Panc1 (cell line): ENCODE measurements at regions not wholly inside any gene's neighbourhood (a gene's known extent, or its start where the extent isn't known, plus 50 kb on each side); places are given as distances from the start of the nearest gene placed in this dataset.

Experiments
- ATAC-seq: fragments of 200-7000 bp; cut with Tn5 transposase; 2 replicates; pipeline ENCODE4 v1.9.1; 2020; ENCODE audit warnings: mild to moderate bottlenecking, moderate library complexity
- BruUV-seq: library from RNA; stranded (reverse); fragments of 400-500 nt; replicated peaks from 2 replicates; lab custom pipeline; 2021; lab: Mats Ljungman, UMichigan
- CTCF ChIA-PET: fragments of 300-600 bp; sonication (Branson Sonifier 250); formaldehyde crosslinking; loops from one replicate; lab custom pipeline; 2022; ENCODE audit warnings: antibody characterized with exemption; lab: Charles Lee
- POLR2A ChIA-PET: fragments of 300-600 bp; sonication (Branson Sonifier 250); formaldehyde crosslinking; loops from one replicate; lab custom pipeline; 2022; ENCODE audit warnings: antibody characterized with exemption; lab: Charles Lee
- DNase-seq: peaks from one replicate; pipeline ENCODE4 v3.0.0-alpha.2; 2010; ENCODE audit warnings: low read depth, low spot score
- H3K27ac ChIP-seq: 2 replicates; pipeline ENCODE4 v1.5.1; 2011; ENCODE audit warnings: mild to moderate bottlenecking, low read length, inconsistent platforms
- H3K27me3 ChIP-seq: fragments of 200-500 bp; sonication (Bioruptor generic); 2 replicates; pipeline ENCODE4 v1.6.0; 2014; ENCODE audit warnings: low read length, inconsistent platforms; ENCODE audit not compliant: control insufficient read depth, insufficient read depth
- H3K36me3 ChIP-seq: fragments of 200-500 bp; sonication (Bioruptor generic); 2 replicates; pipeline ENCODE4 v1.5.1; 2014; ENCODE audit warnings: inconsistent platforms, mild to moderate bottlenecking, low read length, moderate library complexity; ENCODE audit not compliant: control insufficient read depth, insufficient read depth
- H3K4me1 ChIP-seq: 2 replicates; pipeline ENCODE4 v1.5.1; 2011; ENCODE audit warnings: inconsistent platforms, mild to moderate bottlenecking, low read length, moderate library complexity; ENCODE audit not compliant: control insufficient read depth, insufficient read depth
- H3K4me3 ChIP-seq, 2 experiments: 2 replicates each; pipeline ENCODE4 v1.5.1; 2011 to 2012; ENCODE audit warnings: low read depth in 2 of 2, low read length in 2 of 2, mild to moderate bottlenecking in 2 of 2, inconsistent platforms in 1 of 2, moderate library complexity in 1 of 2
- H3K9me3 ChIP-seq: fragments of 200-500 bp; sonication (Bioruptor generic); 2 replicates; pipeline ENCODE4 v1.5.1; 2014; ENCODE audit warnings: low read depth, mild to moderate bottlenecking, inconsistent platforms, low read length, moderate library complexity; ENCODE audit not compliant: control insufficient read depth, insufficient read depth
- POLR2AphosphoS5 ChIP-seq: IDR thresholded peaks from 2 replicates; pipeline ENCODE4 v1.6.1; 2012; ENCODE audit warnings: mild to moderate bottlenecking, low read depth, low read length, moderate library complexity
- SIN3A ChIP-seq: IDR thresholded peaks from 2 replicates; pipeline ENCODE4 v1.6.1; 2012; ENCODE audit warnings: low read depth, mild to moderate bottlenecking, low read length, moderate library complexity, borderline replicate concordance; ENCODE audit not compliant: insufficient read depth
- TCF7L2 ChIP-seq: IDR thresholded peaks from 2 replicates; pipeline ENCODE4 v1.6.1; 2011; ENCODE audit warnings: mild to moderate bottlenecking, low read depth, low read length, inconsistent platforms
- in situ Hi-C: cut with HindIII; loops from 2 replicates; pipeline ENCODE4 v1.10.0; 2016; ENCODE audit warnings: low sequenced_read_pairs, low pct_unique_long_range_greater_than_20kb
- intact Hi-C: fragments of 100-400 bp; cut with micrococcal nuclease; formaldehyde crosslinking; loops from one replicate; pipeline ENCODE4 v1.10.0; 2022; ENCODE audit not compliant: unreplicated experiment
- TF ChIP-seq, protein P1 (sequence below), 2 experiments: IDR thresholded peaks; 2 replicates each; pipeline ENCODE4 v1.6.1; 2011 to 2012; ENCODE audit warnings: low read depth in 2 of 2, control low read depth in 1 of 2, low read length in 1 of 2, mild to moderate bottlenecking in 1 of 2, moderate library complexity in 1 of 2; ENCODE audit not compliant: insufficient read depth in 1 of 2
- TF ChIP-seq, protein P2 (sequence below): fragments of 450-650 bp; IDR thresholded peaks from 2 replicates; pipeline ENCODE4 v1.5.1; 2017; ENCODE audit warnings: mild to moderate bottlenecking

GRCh38 chr5:40191150-40191549 is 488.6 kb upstream of the PTGER4 start:
- Histone ChIP-seq H3K4me3 (no peak overlapping the region), H3K27me3 (no peaks in the 10 kb centered on the region), H3K27ac (no peak overlapping the region), H3K9me3 (no peaks in the 10 kb centered on the region), H3K36me3 (no peaks in the 10 kb centered on the region), H3K4me1 (no peaks in the 10 kb centered on the region)
- TF ChIP-seq SIN3A (no peak), TCF7L2 (no peak), POLR2AphosphoS5 (no peak)
- TF ChIP-seq, protein P1, sequence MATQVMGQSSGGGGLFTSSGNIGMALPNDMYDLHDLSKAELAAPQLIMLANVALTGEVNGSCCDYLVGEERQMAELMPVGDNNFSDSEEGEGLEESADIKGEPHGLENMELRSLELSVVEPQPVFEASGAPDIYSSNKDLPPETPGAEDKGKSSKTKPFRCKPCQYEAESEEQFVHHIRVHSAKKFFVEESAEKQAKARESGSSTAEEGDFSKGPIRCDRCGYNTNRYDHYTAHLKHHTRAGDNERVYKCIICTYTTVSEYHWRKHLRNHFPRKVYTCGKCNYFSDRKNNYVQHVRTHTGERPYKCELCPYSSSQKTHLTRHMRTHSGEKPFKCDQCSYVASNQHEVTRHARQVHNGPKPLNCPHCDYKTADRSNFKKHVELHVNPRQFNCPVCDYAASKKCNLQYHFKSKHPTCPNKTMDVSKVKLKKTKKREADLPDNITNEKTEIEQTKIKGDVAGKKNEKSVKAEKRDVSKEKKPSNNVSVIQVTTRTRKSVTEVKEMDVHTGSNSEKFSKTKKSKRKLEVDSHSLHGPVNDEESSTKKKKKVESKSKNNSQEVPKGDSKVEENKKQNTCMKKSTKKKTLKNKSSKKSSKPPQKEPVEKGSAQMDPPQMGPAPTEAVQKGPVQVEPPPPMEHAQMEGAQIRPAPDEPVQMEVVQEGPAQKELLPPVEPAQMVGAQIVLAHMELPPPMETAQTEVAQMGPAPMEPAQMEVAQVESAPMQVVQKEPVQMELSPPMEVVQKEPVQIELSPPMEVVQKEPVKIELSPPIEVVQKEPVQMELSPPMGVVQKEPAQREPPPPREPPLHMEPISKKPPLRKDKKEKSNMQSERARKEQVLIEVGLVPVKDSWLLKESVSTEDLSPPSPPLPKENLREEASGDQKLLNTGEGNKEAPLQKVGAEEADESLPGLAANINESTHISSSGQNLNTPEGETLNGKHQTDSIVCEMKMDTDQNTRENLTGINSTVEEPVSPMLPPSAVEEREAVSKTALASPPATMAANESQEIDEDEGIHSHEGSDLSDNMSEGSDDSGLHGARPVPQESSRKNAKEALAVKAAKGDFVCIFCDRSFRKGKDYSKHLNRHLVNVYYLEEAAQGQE (IDR thresholded peaks at IDR 0.05; ENCODE audit: insufficient read depth in 1 of 2, low read depth in 2 of 2, low read length in 1 of 2), result no peak
- TF ChIP-seq, protein P2, sequence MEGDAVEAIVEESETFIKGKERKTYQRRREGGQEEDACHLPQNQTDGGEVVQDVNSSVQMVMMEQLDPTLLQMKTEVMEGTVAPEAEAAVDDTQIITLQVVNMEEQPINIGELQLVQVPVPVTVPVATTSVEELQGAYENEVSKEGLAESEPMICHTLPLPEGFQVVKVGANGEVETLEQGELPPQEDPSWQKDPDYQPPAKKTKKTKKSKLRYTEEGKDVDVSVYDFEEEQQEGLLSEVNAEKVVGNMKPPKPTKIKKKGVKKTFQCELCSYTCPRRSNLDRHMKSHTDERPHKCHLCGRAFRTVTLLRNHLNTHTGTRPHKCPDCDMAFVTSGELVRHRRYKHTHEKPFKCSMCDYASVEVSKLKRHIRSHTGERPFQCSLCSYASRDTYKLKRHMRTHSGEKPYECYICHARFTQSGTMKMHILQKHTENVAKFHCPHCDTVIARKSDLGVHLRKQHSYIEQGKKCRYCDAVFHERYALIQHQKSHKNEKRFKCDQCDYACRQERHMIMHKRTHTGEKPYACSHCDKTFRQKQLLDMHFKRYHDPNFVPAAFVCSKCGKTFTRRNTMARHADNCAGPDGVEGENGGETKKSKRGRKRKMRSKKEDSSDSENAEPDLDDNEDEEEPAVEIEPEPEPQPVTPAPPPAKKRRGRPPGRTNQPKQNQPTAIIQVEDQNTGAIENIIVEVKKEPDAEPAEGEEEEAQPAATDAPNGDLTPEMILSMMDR, result no peak
- POLR2A ChIA-PET, result no interaction called here
- intact Hi-C loops, result no loop called here
- no peak for DNase-seq
- CTCF ChIA-PET, result no interaction called here
- in situ Hi-C loops, result no loop called here
- no TSS peak for BruUV-seq
- ATAC-seq, result no peak

- ATAC-seq, result no peak
- Histone ChIP-seq H3K4me3 (no peak overlapping the region), H3K4me1 (no peaks in the 10 kb centered on the region), H3K27me3 (no peaks in the 10 kb centered on the region), H3K9me3 (peaks cover 5% of the 10 kb centered on the region; the same call in 1 of the 2 replicates), H3K27ac (no peak overlapping the region), H3K36me3 (no peaks in the 10 kb centered on the region)
- DNase-seq, result no peak
- intact Hi-C loops (no loop called here), in situ Hi-C loops (no loop called here)
- BruUV-seq, result no TSS peak
- no peak for TF ChIP-seq POLR2AphosphoS5
- TF ChIP-seq TCF7L2, result no peak
- no peak for TF ChIP-seq SIN3A
- TF ChIP-seq, protein P1 (IDR thresholded peaks at IDR 0.05; ENCODE audit: insufficient read depth in 1 of 2, low read depth in 2 of 2, low read length in 1 of 2), result no peak
- TF ChIP-seq, protein P2, result no peak
- ChIA-PET POLR2A (no interaction called here), CTCF (interaction anchor here (0.6 kb wide), 1 partner anchor 556 kb away, joined by 7 read pairs; no protein-coding TSS in a partner anchor)
Measured at GRCh38 chr5:40172721-40173120, 507.0 kb upstream of the PTGER4 start.
